OCI-LY7 (cell line): ENCODE measurements at regions not wholly inside any gene's neighbourhood (a gene's known extent, or its start where the extent isn't known, plus 50 kb on each side); places are given as distances from the start of the nearest gene placed in this dataset.
A peak's percentile ranks its signal among the peaks of the same experiment; 100 is the strongest.

Experiments used
- BruUV-seq: library from RNA; stranded (reverse); fragments of 400-500 nt; replicated peaks from 2 replicates; lab custom pipeline; 2021; lab: Mats Ljungman, UMichigan
- CTCF ChIA-PET: fragments of 300-600 bp; sonication (Branson Sonifier 250); formaldehyde crosslinking; loops from one replicate; lab custom pipeline; 2022; ENCODE audit warnings: antibody characterized with exemption; ENCODE audit not compliant: unreplicated experiment; lab: Charles Lee
- POLR2A ChIA-PET: fragments of 300-600 bp; sonication (Branson Sonifier 250); formaldehyde crosslinking; loops from one replicate; lab custom pipeline; 2022; ENCODE audit warnings: antibody characterized with exemption; lab: Charles Lee
- DNase-seq: peaks from one replicate; pipeline ENCODE4 v3.0.0-alpha.2; 2015; ENCODE audit warnings: low spot score
- H2AFZ ChIP-seq: fragments of 200-600 bp; sonication (generic), shearing (Covaris generic); 2 replicates; pipeline ENCODE4 v1.6.1; 2014; ENCODE audit warnings: mild to moderate bottlenecking, antibody characterized with exemption, low read length, moderate library complexity
- H3K27ac ChIP-seq: fragments of 200-600 bp; sonication (generic); 2 replicates; pipeline ENCODE4 v1.5.1; 2014; ENCODE audit warnings: mixed run types, low read depth, mild to moderate bottlenecking, moderate library complexity, low read length, inconsistent platforms; ENCODE audit not compliant: poor library complexity, severe bottlenecking
- H3K36me3 ChIP-seq: fragments of 200-600 bp; sonication (generic); 2 replicates; pipeline ENCODE4 v1.6.1; 2014; ENCODE audit warnings: mild to moderate bottlenecking, antibody characterized with exemption, low read length, moderate library complexity, mixed read lengths; ENCODE audit not compliant: insufficient read depth
- H3K4me1 ChIP-seq: fragments of 200-600 bp; sonication (generic); 2 replicates; pipeline ENCODE4 v1.5.1; 2014; ENCODE audit warnings: mild to moderate bottlenecking, low read length; ENCODE audit not compliant: insufficient read depth, poor library complexity, severe bottlenecking
- H3K4me2 ChIP-seq: fragments of 200-600 bp; sonication (generic); 2 replicates; pipeline ENCODE4 v1.6.1; 2014; ENCODE audit warnings: mild to moderate bottlenecking, low read length
- H3K4me3 ChIP-seq: fragments of 200-600 bp; sonication (generic); 2 replicates; pipeline ENCODE4 v1.5.1; 2014; ENCODE audit warnings: mild to moderate bottlenecking, low read depth, low read length; ENCODE audit not compliant: poor library complexity, severe bottlenecking
- H3K79me2 ChIP-seq: fragments of 200-600 bp; sonication (generic); 2 replicates; pipeline ENCODE4 v1.6.1; 2016; ENCODE audit warnings: low read depth, mild to moderate bottlenecking, low read length, moderate library complexity, mixed read lengths; ENCODE audit not compliant: insufficient read depth
- H3K9me2 ChIP-seq: fragments of 200-600 bp; sonication (generic); 2 replicates; pipeline ENCODE4 v1.6.1; 2016; ENCODE audit warnings: mild to moderate bottlenecking, low read length, mixed read lengths; ENCODE audit not compliant: insufficient read depth
- H3K9me3 ChIP-seq: fragments of 200-600 bp; sonication (generic); 2 replicates; pipeline ENCODE4 v1.6.1; 2014; ENCODE audit warnings: mild to moderate bottlenecking, mixed run types, low read length, mixed read lengths
- H4K20me1 ChIP-seq: fragments of 200-600 bp; sonication (generic); 2 replicates; pipeline ENCODE4 v1.6.1; 2014; ENCODE audit warnings: mild to moderate bottlenecking, antibody characterized with exemption, low read length, moderate library complexity, mixed read lengths; ENCODE audit not compliant: insufficient read depth
- CTCF ChIP-seq: fragments of 200-600 bp; sonication (generic); conservative IDR thresholded peaks from 2 replicates; pipeline ENCODE4 v1.5.1; 2014; ENCODE audit warnings: mild to moderate bottlenecking, antibody characterized with exemption, low read length, moderate library complexity, mixed read lengths
- EZH2phosphoT487 ChIP-seq: fragments of 200-600 bp; sonication (generic); IDR thresholded peaks from 2 replicates; pipeline ENCODE4 v1.6.1; 2018; ENCODE audit warnings: low read depth, borderline replicate concordance, mild to moderate bottlenecking, mixed run types, antibody characterized with exemption, low read length, moderate library complexity, mixed read lengths
- intact Hi-C: fragments of 100-400 bp; cut with micrococcal nuclease; formaldehyde crosslinking; loops from one replicate; pipeline ENCODE4 v1.10.0; 2022; ENCODE audit not compliant: unreplicated experiment

- intact Hi-C loops: no loop called here
- Histone ChIP-seq H3K4me2 (no peak overlapping the region), H2AFZ (peak overlapping the region; percentile 35; the same call in 1 of the 2 replicates)
Observed at GRCh38 chr9:79877943-79878602, 306.3 kb downstream of the TLE4 start.

GRCh38 chr9:79868567-79869189 lies 296.9 kb downstream of the TLE4 start:
- Histone ChIP-seq H3K4me1 (peaks cover 42% of the 10 kb centered on the region), H3K4me3 (no peak overlapping the region), H3K9me3 (no peaks in the 10 kb centered on the region), H4K20me1 (no peaks in the 10 kb centered on the region), H3K36me3 (no peaks in the 10 kb centered on the region), H3K79me2 (no peaks in the 10 kb centered on the region), H3K27ac (peak overlapping the region; percentile 76), H3K4me2 (peak overlapping the region; percentile 23), H2AFZ (peak overlapping the region; percentile 35; the same call in 1 of the 2 replicates), H3K9me2 (no peaks in the 10 kb centered on the region)
- ChIA-PET POLR2A (interaction anchor here (0.8 kb wide), 1 partner anchor 32 kb away, joined by 3 read pairs; no protein-coding TSS in a partner anchor), CTCF (interaction anchor here (0.7 kb wide), 1 partner anchor 56 kb away, joined by 3 read pairs; no protein-coding TSS in a partner anchor)
- DNase-seq: peak; percentile 71
- TF ChIP-seq EZH2phosphoT487 (no peak), CTCF (no peak)
- intact Hi-C loops: loop anchor here (2.0 kb wide), 1 partner anchor 298 kb away; the partner anchor contains the start of gene TLE4
- BruUV-seq: no TSS peak

More at GRCh38 chr9:79877943-79878602, 306.3 kb downstream of the TLE4 start:
- no peaks in the 10 kb centered on the region for H3K36me3 ChIP-seq
- no peaks in the 10 kb centered on the region for H4K20me1 ChIP-seq
- no peaks in the 10 kb centered on the region for H3K79me2 ChIP-seq
- ChIA-PET POLR2A (no interaction called here), CTCF (no interaction called here)
- no peaks in the 10 kb centered on the region for H3K9me3 ChIP-seq
- TF ChIP-seq EZH2phosphoT487 (no peak), CTCF (no peak)
- no peaks in the 10 kb centered on the region for H3K9me2 ChIP-seq
- no peak overlapping the region for H3K4me3 ChIP-seq
- no TSS peak for BruUV-seq
- H3K4me1 ChIP-seq: peaks cover 12% of the 10 kb centered on the region
- peak; percentile 43 for DNase-seq
- H3K27ac ChIP-seq: no peak overlapping the region
